ENCODE measurements at regions not wholly inside any gene's neighbourhood (a gene's known extent, or its start where the extent isn't known, plus 50 kb on each side); places are given as distances from the start of the nearest gene placed in this dataset.
"Not testable (repeated sequence)": the region's sequence is repeated elsewhere in the genome, so short reads cannot be mapped to it uniquely, and the experiment has no call there.

GRCh38 chr4:187366530-187366929 lies 629.0 kb upstream of the ZFP42 start:
- FAIRE-seq: no peak

GRCh38 chr4:187370918-187371317 lies 624.7 kb upstream of the ZFP42 start:
- FAIRE-seq: no peak

DNA sequence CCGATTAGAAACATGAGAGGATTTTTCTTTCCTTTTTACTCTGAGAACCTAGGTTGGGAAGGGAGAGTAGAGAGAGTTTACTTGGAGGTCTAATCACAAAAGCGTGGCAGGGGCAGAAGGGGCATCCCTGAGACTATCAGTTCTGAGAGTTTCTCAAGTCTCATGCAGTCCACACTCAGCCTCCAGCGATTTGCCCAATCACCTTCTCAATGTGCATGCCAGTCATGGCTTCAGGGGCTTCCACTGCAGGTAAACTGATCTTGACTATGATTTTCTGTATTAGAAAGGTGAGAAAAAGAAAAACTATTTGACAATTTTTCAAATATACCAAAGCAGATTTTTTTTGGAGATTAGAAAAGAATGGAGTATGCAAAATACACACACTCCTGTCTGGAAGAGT lies 617.1 kb upstream of the ZFP42 start:
- no peak for FAIRE-seq

- FAIRE-seq: no peak
These were observed 615.4 kb upstream of the ZFP42 start for GRCh38 chr4:187380181-187380581.

DNA sequence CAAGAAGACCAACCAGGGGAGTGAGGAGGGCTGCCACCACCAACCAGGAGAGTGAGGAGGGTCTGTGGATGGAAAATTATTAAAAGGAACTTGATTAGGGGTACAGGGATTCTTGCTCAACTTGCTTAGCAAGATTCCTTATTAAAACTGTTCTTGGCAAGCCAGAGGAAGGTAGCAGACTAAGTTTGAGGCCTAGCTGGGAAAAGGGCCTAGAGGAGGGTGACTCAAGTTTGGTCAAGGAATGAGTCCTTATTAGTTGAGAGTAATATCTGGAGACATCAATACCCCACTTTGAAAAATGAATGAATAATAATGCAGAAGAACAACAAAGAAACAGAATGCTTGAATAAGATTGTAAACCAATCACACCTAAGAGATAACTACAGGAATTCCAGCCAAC lies 612.4 kb upstream of the ZFP42 start:
- FAIRE-seq: no peak

DNA sequence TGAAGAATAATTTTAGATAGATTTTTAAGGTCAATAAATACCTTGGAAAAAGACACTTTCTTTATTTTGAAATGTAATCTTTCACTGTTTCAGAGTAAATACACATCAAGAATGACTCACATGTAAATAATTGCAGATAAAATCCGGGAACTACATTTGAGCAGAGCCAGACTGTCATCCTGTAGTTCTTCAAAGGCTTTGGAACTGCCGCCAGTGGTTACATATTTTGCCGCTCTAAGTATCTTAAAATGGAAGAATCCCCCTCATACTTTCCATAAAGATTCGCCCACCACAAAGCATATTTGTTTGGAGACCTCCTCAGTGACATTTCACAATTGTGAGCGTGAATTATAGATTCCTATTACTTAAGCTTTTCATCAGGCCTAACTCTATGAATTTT lies 607.8 kb upstream of the ZFP42 start:
- no peak for FAIRE-seq

DNA sequence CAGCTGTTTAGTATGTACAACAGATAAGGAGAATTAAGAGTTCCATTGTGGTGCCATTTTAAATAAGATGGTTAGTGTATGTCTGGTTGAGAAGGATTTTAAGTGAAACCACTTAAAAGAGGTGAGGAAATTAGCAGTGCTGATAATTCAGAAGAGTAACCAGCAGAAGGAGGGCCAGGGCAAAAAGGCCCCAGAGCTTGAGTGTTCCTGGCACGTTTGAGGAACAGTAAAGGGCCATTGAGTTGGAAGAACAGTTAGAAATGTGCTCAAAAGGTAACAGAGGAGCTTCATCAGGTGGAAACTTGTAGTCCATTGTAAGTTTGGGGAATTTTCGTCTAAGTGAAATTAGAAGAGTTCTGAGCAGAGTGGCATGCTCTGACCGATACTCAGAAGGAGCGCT lies 606.2 kb upstream of the ZFP42 start:
- no peak for FAIRE-seq

GRCh38 chr4:187390646-187391045 lies 604.9 kb upstream of the ZFP42 start:
- no peak for FAIRE-seq

DNA sequence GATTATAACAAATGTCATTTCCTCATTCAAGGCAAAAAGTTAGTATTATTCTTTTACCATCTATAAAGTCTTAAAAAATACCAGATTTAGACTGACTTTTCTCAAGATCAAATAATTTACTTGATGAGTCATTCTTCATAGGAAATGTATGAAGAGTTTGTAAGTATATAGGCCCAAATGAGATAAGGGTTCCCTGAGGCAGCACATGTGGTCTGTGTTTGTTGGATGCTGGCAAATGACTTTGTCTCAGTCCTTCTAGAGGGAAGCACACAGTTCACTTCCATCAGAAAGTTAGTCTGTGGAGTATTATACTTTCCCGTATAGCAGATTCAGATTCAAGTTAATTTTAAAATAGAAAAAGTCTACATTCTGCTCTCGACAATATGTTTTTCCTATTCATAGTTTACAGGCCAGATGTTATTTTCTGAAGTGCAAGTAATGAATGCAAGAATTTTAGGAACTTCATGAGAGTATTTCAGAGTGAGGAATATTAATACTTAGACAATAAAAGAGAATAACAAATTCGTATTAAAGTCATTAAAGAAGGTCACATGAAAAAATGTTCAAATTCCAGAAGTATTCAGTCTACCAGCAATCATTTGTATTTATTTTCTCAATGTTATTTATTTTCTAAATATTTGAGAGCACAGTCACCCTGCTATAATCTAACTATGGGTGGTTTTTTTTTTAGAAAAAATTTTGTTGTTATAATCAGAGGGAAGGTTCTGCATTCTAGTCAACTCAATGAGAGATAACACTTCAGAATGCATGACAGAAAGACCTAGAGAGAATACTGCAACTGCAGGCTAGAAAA lies 601.8 kb upstream of the ZFP42 start:
- FAIRE-seq: no peak

GRCh38 chr4:187396106-187396505 lies 599.5 kb upstream of the ZFP42 start:
- no peak for FAIRE-seq

- FAIRE-seq: not testable (repeated sequence)
These were observed 587.1 kb upstream of the ZFP42 start for GRCh38 chr4:187408447-187408846.

- FAIRE-seq: no peak
These were observed 581.8 kb upstream of the ZFP42 start for GRCh38 chr4:187413564-187414358.

GRCh38 chr4:187414716-187415115 lies 580.9 kb upstream of the ZFP42 start:
- FAIRE-seq: no peak

DNA sequence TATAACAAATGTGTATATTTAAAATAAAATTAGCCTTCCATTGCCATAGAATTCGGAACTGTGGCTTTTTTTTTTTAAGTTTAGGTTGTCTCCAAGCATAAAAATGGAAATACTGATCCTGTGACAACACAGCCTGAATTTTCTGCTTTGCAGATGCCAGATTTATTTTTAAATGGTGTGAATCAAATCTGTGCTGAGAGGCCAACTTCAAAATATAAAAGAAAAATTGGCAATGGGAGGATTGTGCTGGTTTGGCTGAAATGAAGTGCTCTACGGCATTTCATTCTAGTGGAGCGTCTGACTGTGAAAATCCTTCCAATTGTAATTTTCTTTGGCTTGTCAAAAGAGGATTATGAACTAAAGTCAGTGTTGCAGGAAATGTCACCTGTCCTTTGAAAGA lies 580.3 kb upstream of the ZFP42 start:
- FAIRE-seq: no peak

GRCh38 chr4:187416216-187416615 lies 579.4 kb upstream of the ZFP42 start:
- FAIRE-seq: no peak

GRCh38 chr4:187417721-187418120 lies 577.9 kb upstream of the ZFP42 start:
- FAIRE-seq: no peak

DNA sequence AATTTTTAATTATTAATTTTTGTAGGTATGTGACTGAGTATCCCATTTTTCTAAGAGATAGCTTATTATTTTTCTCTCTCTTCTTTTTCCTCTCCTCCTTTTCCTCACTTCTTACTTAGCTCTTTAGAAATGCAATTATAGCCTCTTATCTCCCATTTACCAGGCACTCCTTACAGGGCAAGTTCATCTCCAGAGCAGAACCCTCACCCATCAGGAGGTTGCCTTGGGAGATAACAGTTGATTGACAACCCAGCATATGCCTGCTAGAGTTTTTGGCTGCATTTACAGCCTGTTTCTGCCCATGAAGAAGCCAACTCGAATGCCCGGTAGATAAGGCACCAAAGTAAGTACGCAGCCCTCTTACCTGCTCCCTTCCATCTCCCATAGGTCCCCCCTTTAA lies 572.9 kb upstream of the ZFP42 start:
- FAIRE-seq: no peak

DNA sequence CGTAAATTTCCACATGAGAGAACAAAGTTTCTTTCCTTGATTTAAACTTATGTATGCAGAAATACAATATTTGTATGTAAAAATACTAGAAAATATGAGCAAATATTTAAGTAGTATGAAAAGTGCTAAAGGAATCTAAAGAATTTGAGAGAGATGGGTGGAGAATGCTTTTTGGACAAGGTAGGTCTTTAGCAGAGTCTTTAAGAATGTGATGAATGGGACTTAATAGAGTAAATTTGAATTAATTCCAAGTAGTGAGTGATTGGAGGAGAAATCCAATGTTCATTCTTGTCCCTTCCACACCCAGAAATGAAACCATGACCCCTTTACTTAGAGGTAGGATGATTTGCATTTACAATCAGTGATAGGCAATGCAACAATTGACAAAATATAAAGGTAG lies 570.9 kb upstream of the ZFP42 start:
- FAIRE-seq: no peak

DNA sequence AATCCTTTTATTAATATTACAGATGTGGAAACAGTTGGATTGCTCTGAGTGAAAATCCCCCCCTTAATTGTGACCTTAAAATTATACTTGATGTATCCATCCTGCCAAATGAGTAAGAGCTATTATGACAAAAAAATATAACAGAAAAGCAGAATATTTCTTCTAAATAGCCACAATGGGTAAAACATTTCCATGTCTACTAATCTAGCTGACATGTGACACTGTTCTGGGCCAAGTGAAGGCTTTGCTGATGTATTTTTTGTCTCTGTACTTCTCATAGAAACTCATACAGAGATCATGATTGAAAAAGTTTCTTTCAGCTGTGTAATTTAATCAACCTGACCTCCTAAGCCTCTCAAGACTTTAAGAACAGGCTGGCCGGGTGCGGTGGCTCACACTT lies 569.1 kb upstream of the ZFP42 start:
- FAIRE-seq: no peak

DNA sequence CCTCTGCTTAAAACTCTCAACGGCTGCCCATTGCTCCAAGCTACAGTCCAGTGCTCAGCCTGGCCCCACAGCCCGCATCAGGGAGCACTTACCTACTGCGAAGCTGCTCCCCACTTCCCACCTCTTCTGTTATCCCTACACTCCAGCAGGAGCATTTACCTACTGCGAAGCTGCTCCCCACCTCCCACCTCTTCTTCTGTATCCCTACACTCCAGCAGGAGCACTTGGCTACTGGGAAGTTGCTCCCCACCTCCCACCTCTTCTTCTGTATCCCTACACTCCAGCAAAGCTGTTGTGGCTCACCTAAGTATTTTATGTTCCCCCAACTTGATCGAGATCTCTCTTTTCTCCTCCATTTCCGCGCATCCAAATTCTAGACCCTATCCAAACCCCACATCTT lies 563.3 kb upstream of the ZFP42 start:
- no peak for FAIRE-seq

DNA sequence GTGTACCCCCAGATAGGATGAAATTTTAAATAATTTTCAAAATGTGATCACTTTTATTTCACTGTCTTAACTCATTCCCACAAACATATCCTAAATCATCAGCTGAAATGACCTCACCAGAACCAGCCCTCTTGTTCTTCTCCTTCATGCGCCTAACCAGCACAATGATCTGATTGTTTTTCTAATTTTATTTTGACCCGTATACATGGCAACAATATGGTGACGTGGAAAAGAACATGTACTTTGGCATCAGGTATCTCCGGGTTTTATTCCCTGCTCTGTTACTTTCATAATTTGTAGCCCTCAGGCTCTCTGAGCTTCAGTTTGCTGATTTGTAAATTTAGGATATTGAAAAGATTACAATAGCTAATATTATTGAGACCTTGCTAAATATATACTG lies 562.4 kb upstream of the ZFP42 start:
- FAIRE-seq: no peak

DNA sequence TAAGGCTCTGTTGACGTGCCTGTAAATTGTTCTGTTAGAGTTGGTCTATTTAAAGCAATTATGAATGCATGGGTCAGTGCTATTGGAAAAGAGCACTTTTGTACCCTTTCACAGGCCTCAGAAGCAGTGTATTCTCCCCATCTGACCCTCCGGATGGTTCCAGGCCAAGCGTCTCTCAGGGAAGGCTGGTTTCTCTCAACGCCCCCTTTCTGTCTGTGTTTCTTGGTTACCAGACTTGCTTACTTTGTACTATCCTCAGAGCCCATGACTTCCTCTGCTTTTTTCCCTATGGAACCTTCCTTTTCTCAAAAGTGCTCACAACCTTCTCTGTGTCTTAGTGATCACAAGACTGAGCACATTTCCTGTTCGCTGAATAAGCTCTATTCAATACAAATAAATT lies 559.3 kb upstream of the ZFP42 start:
- no peak for FAIRE-seq

GRCh38 chr4:187444061-187444460 lies 551.5 kb upstream of the ZFP42 start:
- no peak for FAIRE-seq

GRCh38 chr4:187449702-187450101 lies 545.9 kb upstream of the ZFP42 start:
- no peak for FAIRE-seq

- no peak for FAIRE-seq
These were observed 543.8 kb upstream of the ZFP42 start for GRCh38 chr4:187451776-187452175.

Data from A204.1 (cell line).